Transverse colon (tissue), 4 donors: ENCODE measurements at regions not wholly inside any gene's neighbourhood (a gene's known extent, or its start where the extent isn't known, plus 50 kb on each side); places are given as distances from the start of the nearest gene placed in this dataset.

Experiments used
- CTCF ChIP-seq, 5 experiments: fragments of 200-600 bp in 3 of 5; fragments of 450-650 bp in 2 of 5; sonication (generic) in 3 of 5; IDR thresholded peaks; 1 replicate in 2 of 5; 2 replicates in 3 of 5; pipeline ENCODE4 v1.5.1; 2016 to 2017; ENCODE audit warnings: antibody characterized with exemption in 5 of 5, inconsistent platforms in 3 of 5, mild to moderate bottlenecking in 2 of 5, moderate library complexity in 1 of 5
- EP300 ChIP-seq: sonication (generic); formaldehyde crosslinking; IDR thresholded peaks from one replicate; pipeline ENCODE4 v1.6.1; 2017; ENCODE audit warnings: antibody characterized with exemption, low read depth
- POLR2A ChIP-seq: fragments of 450-650 bp; IDR thresholded peaks from one replicate; pipeline ENCODE4 v1.6.1; 2016; ENCODE audit warnings: antibody characterized with exemption, mild to moderate bottlenecking, moderate library complexity
- POLR2AphosphoS5 ChIP-seq, 3 donors: sonication (generic); formaldehyde crosslinking; IDR thresholded peaks; one replicate each; pipeline ENCODE4 v1.6.1; 2016; ENCODE audit warnings: antibody characterized with exemption in 3 of 3

- peak; percentile 36 to 58 (median 46) for TF ChIP-seq CTCF (IDR thresholded peaks at IDR 0.05)
- TF ChIP-seq POLR2AphosphoS5 (IDR thresholded peaks at IDR 0.05): no peak
- no peak for TF ChIP-seq EP300
- TF ChIP-seq POLR2A: no peak
Measured at GRCh38 chrX:43559644-43560043, 96.5 kb upstream of the MAOA start.
